ENCODE measurements at regions not wholly inside any gene's neighbourhood (a gene's known extent, or its start where the extent isn't known, plus 50 kb on each side); places are given as distances from the start of the nearest gene placed in this dataset.

- TF ChIP-seq NR0B1 (IDR thresholded peaks at IDR 0.05; ENCODE audit: partially characterized antibody) (no peak), MAX (CRISPR knock-in tag; IDR thresholded peaks at IDR 0.05) (no peak), E2F1 (CRISPR knock-in tag; IDR thresholded peaks at IDR 0.05) (no peak), ZBTB26 (CRISPR knock-in tag; IDR thresholded peaks at IDR 0.05) (peak; percentile 90), KAT7 (CRISPR knock-in tag; IDR thresholded peaks at IDR 0.05; ENCODE audit: borderline replicate concordance) (no peak), ETV6 (IDR thresholded peaks at IDR 0.05; ENCODE audit: borderline replicate concordance in 1 of 2, low read depth in 2 of 2, low read length in 1 of 2) (0 out of 4 replicates have a peak, but pooled peaks of 1 of the 2 experiments have one; percentile 26), ETV6 (CRISPR knock-in tag; IDR thresholded peaks at IDR 0.05; ENCODE audit: borderline replicate concordance) (no peak), EP300 (IDR thresholded peaks at IDR 0.05; ENCODE audit: low read length) (peak; percentile 86), NR3C1 (CRISPR knock-in tag; IDR thresholded peaks at IDR 0.05) (no peak), ZSCAN32 (CRISPR knock-in tag; IDR thresholded peaks at IDR 0.05) (no peak), MYBL2 (IDR thresholded peaks at IDR 0.05; ENCODE audit: low read depth) (no peak), MYBL2 (CRISPR knock-in tag; IDR thresholded peaks at IDR 0.05; ENCODE audit: borderline replicate concordance) (no peak), ZNF407 (IDR thresholded peaks at IDR 0.05; ENCODE audit: low read depth) (no peak), STAT5B (CRISPR knock-in tag; IDR thresholded peaks at IDR 0.05) (no peak), CREM (IDR thresholded peaks at IDR 0.05; ENCODE audit: low read depth) (no peak), PTTG1 (tag; IDR thresholded peaks at IDR 0.05; ENCODE audit: low read depth) (no peak; the same call in 1 of the 2 replicates)
Observed at GRCh38 chr6:67880939-67881705, 754.0 kb upstream of the ADGRB3 start (continued).

All from K562 (cell line).